HG02763 (cell line): ENCODE measurements at regions not wholly inside any gene's neighbourhood (a gene's known extent, or its start where the extent isn't known, plus 50 kb on each side); places are given as distances from the start of the nearest gene placed in this dataset.

Experiments used
- ATAC-seq: cut with Tn5 transposase; IDR thresholded peaks from one replicate; pipeline ENCODE4 v1.9.1; 2021; ENCODE audit warnings: mild to moderate bottlenecking, moderate library complexity; ENCODE audit not compliant: unreplicated experiment

DNA sequence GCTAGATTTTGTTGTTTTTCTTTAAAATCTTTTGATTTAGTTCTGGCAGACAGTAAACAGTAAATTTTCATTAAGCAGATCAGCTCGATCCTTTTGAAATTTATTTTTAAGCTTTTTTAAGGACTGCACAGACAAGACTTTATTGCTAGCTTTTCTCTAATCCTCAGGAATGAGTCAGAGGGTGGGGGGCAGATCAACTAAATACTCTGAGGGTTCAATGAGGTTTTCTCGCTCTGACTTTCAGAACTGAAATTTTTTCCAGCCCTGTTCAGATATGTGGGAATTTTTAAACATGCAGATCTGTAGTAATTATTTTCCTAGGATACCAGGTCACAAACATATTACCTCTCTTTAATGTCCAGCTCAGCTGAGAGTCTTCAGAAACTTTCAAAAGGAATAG is 977.2 kb downstream of the CDH11 start:
- ATAC-seq, result no peak

DNA sequence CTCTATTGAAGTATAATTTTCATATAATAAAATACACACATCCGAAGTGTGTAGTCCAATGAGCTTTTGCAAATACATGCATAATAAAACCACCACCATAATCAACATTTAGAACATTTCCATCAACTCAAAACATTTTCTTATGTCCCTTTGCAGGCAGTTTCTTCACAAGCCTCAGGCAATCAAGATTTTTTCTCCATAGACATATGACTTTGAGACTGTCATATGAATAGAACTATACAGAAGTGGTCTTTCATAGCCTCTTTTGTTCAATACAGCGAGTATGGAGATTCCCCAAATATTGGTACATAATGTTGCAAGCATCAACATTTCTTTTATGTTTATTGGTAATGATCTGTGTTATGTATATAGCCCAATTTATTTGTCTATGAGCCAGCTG is 983.2 kb downstream of the CDH11 start:
- no peak for ATAC-seq

DNA sequence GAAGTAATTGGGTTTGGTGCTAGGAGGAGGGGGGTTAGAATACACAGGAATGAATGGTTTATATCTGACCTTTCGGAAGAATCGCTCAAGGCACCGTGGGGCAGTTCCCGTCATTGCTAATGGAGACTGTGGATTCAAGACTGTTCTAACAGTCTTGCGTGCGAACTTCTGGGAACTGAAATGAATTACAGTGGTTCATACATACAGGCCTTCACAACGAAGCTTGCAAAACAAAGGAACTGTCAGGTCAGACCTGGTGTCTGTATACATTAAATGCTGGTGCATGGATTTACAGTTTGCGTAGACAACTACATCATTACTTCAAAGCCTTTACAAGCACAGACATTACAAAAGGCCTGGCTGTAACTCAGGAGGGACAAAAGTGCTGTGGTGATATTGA is 983.9 kb downstream of the CDH11 start:
- no peak for ATAC-seq

DNA sequence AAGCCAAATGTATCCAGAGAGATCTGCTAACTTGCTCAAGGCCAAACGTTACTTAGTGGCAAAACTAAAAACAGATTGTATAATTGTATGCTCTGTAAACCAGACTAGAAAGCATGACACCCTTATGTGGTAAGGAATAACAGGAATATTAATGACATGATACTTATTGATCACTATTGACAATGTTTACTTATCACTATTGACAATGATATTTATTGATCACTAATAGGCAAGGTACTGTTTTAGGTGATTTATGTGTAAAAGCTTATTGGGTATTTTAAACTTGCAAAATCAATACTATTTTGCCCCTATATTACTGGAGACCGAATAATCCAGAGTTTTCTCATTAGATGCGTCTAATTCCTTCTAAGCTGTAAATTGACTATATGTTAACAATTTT is 985.1 kb downstream of the CDH11 start:
- ATAC-seq, result no peak

DNA sequence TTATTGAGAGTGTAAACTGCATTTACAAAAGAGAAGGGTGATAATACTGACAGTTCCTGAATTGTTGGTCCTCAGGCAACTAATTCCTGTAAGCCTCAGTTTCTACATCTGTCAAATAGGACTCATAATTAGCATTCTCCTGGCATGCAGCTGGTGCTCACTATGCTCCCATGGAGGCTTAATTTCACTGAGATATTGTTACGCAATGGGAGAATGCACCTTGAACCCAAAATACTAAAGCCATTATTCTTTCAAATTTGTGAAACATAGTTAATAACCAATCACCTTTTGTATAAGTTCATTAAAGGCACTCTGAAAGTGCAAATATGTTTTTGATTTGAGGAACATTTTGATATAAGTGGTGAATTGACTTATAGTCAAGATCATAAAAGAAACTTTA is 985.5 kb downstream of the CDH11 start:
- ATAC-seq, result no peak

DNA sequence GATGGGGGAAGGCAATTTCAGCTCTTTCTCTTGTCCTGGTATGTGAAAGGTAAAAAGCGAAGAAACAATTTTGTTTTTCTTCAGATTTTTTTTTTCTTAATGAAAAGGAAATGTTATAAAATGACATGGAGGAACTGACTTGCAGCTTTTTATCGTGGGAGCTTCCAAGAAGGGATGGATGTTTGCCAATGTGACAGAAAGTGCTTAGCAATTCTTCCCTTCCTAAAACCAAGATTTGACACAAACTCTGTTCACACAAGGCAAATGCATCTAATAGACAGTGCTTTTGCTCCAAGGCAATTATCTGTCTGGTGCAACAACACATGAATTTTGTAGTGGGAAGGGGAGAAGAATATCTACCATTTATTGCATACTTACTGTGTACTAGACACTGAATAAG is 988.5 kb downstream of the CDH11 start:
- ATAC-seq, result no peak

DNA sequence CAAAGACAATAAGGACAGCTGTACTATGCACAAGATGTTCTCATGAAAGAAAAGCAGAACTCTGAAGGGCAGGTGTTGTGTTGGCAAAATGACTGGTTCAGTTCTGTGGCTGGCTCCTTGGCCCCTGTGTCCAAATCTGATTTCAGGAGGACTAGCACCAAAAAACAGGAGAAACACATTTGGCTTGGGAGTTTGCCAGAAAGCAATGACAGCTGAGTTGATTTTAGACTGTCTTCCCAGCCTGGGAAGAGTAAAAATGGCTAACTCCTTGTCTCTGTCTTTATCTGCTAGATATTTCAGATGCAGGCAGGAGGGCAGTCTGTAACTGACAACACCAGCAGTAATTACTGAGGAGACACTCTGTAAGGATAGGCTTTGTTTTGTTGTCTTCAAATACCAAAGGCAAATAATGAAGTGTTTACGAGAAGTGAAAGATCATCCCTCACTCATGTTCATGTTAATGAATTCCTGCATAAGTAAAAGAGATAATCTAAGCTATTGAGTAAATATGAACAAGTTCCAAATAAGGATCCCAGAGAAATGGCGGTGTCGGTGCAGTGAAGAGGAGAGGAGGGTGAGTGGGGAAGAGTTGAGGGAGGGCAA is 989.0 kb downstream of the CDH11 start:
- ATAC-seq, result no peak

DNA sequence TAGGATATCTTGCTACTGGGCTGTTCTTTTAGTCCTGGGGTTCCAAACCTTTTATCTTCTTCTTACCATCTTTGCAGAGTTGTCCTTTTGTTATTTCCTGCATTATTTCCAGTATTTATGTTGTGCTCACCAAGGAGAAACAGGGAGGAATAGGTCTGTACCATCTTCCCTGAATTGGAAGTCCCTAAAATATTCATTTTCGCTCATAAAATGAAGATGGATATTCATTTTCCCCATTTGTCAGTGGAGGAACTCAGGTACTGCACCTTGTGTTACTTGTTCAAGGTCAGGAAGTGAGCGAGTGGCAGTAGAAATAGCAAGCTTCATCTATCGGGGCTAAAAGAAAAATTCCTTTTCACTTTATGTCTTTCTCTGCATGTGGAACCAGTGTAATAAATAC is 989.7 kb downstream of the CDH11 start:
- no peak for ATAC-seq

DNA sequence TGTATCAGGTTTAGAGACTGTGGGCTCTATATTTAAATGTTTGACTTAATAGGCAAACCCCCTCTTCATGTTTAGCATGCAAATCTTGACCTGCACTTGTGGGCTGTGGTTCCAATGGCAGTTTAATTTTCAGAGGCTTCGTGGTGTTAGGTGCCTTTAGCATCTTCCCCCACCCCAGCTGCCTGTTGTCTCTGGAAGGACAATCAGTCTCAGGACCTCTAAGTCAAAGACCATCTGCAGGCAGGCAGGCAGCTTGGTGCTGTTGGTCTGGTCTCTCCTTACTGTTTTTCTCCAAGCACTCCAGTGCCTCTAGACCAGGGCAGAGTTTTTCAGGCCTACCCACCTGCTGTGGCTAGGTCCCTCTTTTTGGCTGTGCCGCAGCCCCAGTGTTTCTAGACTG is 990.4 kb downstream of the CDH11 start:
- no peak for ATAC-seq

DNA sequence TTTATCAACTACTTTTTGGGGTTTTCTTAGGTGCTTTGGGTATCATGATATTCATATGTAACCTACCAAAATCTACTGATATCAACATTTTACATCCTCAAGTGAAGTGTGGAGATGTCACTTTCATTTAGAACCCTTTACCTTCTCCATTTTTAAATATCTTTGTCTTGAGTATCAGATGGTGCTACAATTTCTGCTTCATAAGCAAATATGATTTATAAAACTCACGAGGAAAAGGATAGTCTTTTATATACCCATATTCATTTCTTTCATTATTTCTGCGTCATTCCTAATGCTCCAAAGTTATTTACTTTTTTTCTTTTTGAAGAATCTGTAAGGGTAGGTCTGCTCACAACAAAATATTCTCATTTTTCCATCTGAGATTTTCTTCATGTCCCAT is 991.7 kb downstream of the CDH11 start:
- no peak for ATAC-seq

DNA sequence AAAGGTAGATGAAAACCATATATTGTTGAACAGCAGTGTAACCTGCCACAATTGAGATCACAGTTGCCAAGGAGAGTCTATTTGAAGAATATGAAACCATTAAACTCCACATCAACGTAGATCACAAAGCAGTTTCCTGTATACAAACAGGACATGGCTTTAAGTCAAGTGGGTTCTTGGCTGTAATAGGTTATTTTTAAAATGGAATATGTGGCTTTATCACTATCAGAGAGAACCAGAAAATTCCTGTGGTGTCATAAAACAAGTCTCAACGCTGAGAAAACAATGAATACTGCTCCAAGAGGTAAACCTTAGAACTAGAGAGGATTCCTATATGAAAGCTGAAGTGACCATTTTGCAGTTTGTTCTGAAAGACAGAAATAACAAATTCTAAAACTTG is 999.7 kb downstream of the CDH11 start:
- ATAC-seq, result no peak

DNA sequence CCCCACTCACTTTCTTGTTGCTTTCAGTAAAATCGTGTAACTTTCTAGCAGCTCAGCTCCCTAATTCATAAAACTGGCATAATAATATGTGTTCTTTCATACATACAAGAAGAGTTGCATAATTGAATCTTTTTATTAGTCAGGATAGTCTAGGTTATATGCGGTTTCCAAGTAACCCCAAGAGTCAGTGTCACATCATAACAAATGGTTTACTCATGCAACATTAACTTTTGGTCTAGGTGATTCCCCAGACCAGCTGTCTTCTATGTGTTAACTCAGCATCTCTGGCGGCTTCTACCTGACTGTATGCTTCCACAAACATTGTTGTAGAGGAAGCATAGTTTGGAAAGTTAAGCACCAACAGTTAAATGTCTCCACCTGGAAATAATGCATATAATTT is 1000.4 kb downstream of the CDH11 start:
- no peak for ATAC-seq

DNA sequence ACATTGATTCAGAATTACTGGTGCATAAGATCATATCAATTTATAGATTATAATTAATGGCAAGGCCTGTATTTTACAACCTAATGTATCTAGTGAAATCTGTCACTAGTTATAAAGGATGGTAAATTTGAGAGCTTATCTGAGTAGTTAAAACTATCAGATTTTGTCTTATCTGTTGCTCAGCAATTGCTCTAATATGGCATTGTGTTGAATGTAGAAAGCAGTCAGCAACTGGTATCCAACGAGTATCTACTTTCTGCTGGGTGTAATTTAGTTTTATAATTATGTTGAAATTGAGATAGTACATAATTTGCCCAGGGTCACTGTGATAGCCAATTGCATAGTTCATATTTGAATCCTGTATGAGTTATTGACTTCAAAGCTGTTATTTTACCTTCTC is 1005.7 kb downstream of the CDH11 start:
- no peak for ATAC-seq

DNA sequence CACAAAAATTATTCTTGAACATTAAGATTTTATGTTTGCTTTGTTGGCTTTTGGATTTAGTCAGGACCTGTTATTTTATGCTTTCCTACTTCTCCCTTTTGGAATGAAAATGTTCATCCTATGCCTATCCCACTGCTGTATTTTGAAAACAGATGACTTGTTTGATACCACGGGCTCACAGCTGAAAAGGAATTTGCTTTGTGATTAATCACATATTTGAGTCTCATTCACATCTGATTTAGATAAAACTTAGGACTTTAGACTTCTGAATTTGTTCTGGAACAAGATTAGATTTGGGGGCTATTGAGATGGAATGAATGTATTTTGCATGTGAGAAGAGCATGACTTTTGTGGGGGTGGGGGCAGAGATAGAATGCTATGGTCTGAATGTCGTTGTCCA is 1012.6 kb downstream of the CDH11 start:
- no peak for ATAC-seq

DNA sequence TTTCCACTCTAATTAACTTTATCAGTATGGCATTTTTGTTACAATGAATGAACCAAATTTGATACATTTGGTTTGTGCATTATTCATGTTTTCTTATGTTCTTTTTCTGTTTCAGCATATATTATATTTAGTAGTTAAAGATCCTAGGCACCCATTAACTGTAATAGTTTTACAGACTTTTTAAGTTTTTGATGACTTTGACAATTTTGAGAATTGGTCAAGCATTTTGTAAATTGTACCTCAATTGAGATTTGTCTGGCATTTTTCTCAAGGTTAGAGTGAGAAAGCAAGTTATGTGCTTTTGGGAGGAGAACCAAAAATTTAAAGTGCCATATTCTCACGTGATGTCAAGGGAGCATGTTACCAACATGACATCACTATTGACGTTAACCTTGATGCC is 1019.2 kb downstream of the CDH11 start:
- no peak for ATAC-seq

DNA sequence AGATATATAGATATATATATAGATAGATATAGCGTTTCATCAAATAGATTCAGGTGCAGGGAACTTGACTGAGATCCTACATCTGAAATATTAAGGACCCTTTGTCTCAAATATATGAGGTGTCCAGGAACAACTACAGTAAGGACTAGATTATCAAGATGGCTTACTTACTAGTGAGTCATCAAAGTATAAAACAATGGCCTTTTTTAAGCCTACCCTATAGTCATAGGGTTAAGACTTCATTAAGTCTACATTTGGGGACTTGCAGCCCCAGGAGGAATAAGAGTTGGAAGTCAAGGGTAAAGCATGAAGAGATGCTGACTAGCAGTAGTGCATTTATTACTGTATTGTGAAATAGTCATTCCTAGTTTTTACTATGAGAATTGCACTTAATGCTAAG is 1023.4 kb downstream of the CDH11 start:
- ATAC-seq, result no peak

DNA sequence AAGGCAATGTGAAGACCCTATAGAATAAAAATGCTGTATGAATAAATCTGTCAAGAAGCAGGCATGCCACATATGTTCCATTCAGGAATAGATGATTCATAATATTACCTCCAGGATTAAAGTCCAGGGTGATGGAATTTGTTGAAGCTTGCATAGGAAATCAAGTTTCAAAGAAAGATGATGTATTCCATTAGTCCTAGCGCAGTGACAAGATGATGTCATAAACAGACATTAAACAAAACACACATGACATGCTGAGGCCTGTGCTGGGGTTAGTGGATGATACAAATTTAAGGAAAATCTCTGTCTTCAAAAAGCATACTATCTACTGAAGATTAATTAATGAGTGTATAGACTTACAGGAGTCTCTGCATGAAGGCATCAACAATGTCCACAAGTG is 1025.2 kb downstream of the CDH11 start:
- ATAC-seq, result no peak

DNA sequence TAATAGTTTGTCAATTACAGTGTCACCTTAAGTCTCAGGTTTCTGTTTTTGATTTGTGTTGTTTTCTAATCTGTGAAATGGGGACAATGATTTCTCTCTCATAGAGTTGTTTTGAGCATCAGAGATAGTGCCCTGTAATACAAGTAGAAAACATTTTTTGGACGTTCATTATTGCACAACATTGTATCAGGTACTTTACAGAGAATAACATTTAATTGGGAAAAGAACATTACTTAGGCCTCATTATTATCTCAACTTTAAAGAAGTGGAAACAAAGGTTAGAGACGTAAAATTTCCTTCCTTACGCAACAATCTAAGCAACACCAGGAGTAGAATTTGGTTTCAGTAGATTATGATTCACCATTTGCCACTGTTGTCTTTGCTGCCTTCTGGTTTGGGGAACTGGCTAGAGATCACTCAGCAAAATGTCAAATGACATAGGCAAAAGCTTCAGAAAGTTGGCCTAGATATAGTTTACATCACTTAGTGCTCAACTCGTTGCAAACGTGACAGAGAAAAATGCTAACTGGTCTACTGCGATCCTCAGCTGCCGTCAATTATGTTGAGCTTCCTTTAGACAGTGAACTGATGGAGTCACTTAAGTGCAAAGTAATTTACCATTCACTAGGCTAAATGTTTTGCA is 1026.8 kb downstream of the CDH11 start:
- ATAC-seq, result no peak

DNA sequence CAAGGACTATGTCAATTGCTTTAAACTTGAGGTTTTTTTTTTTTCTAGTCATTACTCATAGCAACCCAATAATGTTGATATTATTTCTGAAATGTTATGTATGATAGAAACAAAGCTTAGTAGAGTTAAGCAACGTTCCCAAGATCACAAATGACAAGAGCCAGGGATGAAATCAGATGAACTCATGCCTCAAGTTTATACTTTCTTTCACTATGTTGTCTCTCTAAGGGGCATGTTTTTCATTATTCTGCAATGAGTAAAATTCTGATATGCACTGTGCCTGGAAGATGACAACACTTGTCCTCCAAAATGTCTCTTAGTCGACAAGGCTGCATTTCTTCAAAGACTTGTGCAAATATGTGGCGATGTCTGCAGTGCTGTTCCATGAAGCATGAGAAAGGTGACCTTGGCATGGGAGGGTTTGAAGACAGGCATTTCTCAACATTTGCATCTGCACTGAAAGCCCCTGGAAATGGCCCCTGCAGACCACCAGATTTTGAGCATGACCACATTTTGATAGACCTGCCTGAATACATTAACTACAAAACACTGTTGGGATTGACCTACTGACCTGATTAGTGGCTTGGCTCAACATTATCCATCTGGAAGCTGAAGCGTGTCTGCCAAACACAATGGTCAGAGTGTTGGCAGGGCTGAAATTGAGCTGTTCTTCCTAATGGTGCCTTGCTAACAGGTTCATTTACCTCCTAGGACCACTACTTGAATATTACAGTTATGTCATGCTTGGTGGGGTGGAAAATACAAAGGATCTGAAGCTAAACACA is 1027.5 kb downstream of the CDH11 start:
- no peak for ATAC-seq

DNA sequence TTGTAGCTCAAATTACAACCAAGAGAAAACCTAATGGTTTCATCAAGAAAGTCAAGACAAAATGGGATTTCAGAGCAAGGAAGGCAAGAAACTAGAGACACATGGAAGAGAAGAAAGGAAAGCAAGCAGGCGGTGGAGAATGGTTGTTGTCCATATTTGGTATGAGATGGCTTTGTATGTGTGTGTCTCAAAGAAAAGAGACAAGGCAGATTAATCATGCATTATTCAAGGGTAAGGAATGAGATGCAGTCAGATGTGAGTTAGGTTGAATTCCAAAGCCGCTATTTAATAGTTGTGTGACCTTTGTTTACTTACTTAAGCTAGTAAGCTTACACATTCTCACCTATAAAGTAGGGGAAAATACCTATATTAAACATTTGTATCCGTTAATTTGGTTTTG is 1029.6 kb downstream of the CDH11 start:
- ATAC-seq, result no peak

DNA sequence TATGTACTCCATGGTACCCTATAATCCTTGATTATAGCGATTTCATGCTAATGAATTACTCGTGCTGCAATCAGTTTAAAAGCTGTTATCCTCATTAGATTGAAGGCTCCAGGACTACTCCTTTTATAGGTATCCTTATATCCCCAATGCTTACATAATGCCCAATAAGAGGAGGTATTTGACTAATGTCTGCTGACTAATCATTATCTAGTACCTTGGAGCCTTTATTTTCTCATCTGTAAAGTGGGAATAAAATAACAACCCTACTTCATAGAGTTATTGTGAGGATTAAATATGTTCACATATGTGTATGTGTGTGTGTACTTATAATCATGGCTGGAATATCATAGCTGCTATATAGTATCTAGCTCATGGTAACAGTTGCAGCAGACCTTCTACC is 1031.5 kb downstream of the CDH11 start:
- ATAC-seq, result no peak

DNA sequence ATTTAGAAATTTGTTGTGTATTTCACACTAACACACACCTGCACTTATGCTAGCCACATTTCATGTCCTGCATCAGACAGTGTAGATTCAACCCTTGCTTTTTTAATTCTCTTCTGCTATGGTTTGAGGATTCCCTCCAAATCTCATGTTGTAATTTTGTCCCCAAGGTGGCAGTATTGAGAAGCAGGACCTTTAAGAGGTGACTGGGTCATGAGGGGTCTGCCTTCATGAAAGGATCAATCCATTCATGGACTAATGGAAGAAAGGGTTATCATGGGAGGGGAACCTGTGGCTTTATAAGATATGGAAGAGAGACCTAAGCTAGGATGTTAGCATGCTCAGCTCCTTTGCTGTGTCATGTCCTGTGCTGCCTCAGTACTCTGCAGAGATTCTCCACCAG is 1032.2 kb downstream of the CDH11 start:
- ATAC-seq, result no peak
